ENCODE measurements at regions not wholly inside any gene's neighbourhood (a gene's known extent, or its start where the extent isn't known, plus 50 kb on each side); places are given as distances from the start of the nearest gene placed in this dataset.

DNA sequence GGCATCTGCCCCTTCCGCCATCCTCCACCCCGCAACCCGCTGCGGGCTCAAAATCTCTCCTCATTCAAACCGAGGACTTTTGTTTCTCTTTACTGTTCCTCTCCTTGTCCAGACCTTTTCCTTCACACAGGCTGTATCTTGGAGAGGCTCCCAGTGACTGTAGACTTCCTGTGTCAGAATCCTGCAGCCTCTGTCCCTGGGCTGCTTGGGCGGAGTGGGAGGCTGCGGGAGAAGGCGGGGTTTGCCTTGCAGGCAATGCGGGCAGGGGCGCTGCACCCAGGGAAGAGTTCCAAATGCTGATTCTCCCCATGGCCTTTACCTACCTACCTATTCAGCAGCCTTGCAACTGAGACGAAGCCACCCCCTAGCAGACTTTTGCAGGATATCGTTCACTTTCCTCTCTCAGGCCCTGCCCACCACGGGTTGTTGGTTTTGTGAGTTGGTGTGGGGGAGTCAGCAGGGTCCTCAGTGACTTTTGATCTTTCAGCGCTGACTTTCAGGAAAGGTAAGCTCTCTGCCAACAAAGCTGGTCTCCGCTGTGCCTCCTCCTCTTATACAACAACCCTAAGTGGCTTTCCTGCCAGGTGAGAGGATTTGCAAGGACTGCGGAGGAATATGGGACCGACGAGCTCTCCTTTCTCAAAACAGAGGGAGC, 79.0 kb upstream of the KCNA1 start:
- TF ChIP-seq CTCF (IDR thresholded peaks at IDR 0.05) (no peak), POLR2A (IDR thresholded peaks at IDR 0.05) (no peak)

Data from vagina (tissue), 2 donors.